Prostate gland (tissue), 2 donors: ENCODE measurements at regions not wholly inside any gene's neighbourhood (a gene's known extent, or its start where the extent isn't known, plus 50 kb on each side); places are given as distances from the start of the nearest gene placed in this dataset.

Experiments used
- CTCF ChIP-seq, 4 experiments: fragments of 200-600 bp in 2 of 4; fragments of 450-650 bp in 2 of 4; sonication (generic) in 2 of 4; IDR thresholded peaks; 1 replicate in 3 of 4; 2 replicates in 1 of 4; pipeline ENCODE4 v1.5.1; 2016 to 2019; ENCODE audit warnings: antibody characterized with exemption in 4 of 4, mild to moderate bottlenecking in 2 of 4, moderate library complexity in 2 of 4
- POLR2A ChIP-seq: fragments of 450-650 bp; IDR thresholded peaks from one replicate; pipeline ENCODE4 v1.6.1; 2016; ENCODE audit warnings: antibody characterized with exemption, mild to moderate bottlenecking
- POLR2AphosphoS5 ChIP-seq: sonication (generic); formaldehyde crosslinking; IDR thresholded peaks from one replicate; pipeline ENCODE4 v1.6.1; 2017; ENCODE audit warnings: antibody characterized with exemption

- TF ChIP-seq CTCF (IDR thresholded peaks at IDR 0.05) (no peak), POLR2A (no peak), POLR2AphosphoS5 (no peak)
Measured at GRCh38 chr4:170667814-170668213, 578.1 kb upstream of the AADAT start.
